Hepatocyte (in vitro differentiated cells): ENCODE measurements at regions not wholly inside any gene's neighbourhood (a gene's known extent, or its start where the extent isn't known, plus 50 kb on each side); places are given as distances from the start of the nearest gene placed in this dataset.

Source experiments
- CTCF ChIP-seq: fragments of 200-600 bp; sonication (generic); IDR thresholded peaks from 2 replicates; pipeline ENCODE4 v1.5.1; 2016; ENCODE audit warnings: antibody characterized with exemption, mild to moderate bottlenecking; ENCODE audit not compliant: poor library complexity
- EZH2phosphoT487 ChIP-seq: fragments of 200-600 bp; sonication (generic); IDR thresholded peaks from one replicate; pipeline ENCODE4 v1.6.1; 2018; ENCODE audit warnings: antibody characterized with exemption, mild to moderate bottlenecking, low read depth, moderate library complexity; ENCODE audit not compliant: unreplicated experiment, severe bottlenecking

DNA sequence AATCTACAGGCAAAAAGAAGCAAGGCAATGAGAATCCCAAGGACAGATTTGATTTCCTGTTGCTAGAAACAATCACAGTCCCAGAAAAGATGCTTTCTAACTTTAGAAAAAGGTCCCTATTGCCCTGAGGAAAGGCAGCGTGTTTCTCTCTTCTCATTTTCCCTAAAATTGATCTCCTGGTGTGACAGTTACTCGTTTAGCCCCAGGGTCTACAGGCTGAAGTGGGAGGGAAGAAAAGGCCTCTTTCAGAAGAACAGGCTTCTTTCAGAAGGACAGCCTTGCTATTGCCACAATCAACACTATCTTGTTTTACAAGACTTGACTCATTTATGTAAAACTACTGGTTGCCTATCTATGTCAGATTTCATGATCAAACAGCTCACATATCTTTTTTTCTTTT is 121.8 kb upstream of the OR4E1 start:
- TF ChIP-seq CTCF (no peak), EZH2phosphoT487 (no peak)
